GM23338 (cell line): ENCODE measurements at regions not wholly inside any gene's neighbourhood (a gene's known extent, or its start where the extent isn't known, plus 50 kb on each side); places are given as distances from the start of the nearest gene placed in this dataset.

Source experiments
- ATAC-seq: fragments of 200-7000 bp; cut with Tn5 transposase; 3 replicates; pipeline ENCODE4 v1.9.1; 2020
- DNase-seq: peaks from one replicate; pipeline ENCODE4 v3.0.0-alpha.2; 2015; ENCODE audit warnings: low spot score
- H2AFZ ChIP-seq: fragments of 200-600 bp; sonication (generic); 2 replicates; pipeline ENCODE4 v1.8.0; 2016; ENCODE audit warnings: antibody characterized with exemption, mild to moderate bottlenecking, moderate library complexity
- H3F3A ChIP-seq: fragments of 200-600 bp; sonication (generic); replicated peaks from 2 replicates; pipeline ENCODE4 v1.8.0; 2017; ENCODE audit warnings: antibody characterized with exemption, mixed run types, low read depth
- H3K27ac ChIP-seq: fragments of 200-600 bp; sonication (generic); 2 replicates; pipeline ENCODE4 v1.6.1; 2016; ENCODE audit warnings: low read depth
- H3K27me3 ChIP-seq: fragments of 200-600 bp; sonication (generic); 2 replicates; pipeline ENCODE4 v1.8.0; 2016; ENCODE audit warnings: mild to moderate bottlenecking, mixed run types, moderate library complexity; ENCODE audit not compliant: insufficient read depth
- H3K36me3 ChIP-seq: fragments of 200-600 bp; sonication (generic); 2 replicates; pipeline ENCODE4 v1.8.0; 2016; ENCODE audit warnings: mild to moderate bottlenecking; ENCODE audit not compliant: insufficient read depth
- H3K4me1 ChIP-seq: fragments of 200-600 bp; sonication (generic); 2 replicates; pipeline ENCODE4 v1.8.0; 2016; ENCODE audit warnings: mild to moderate bottlenecking, moderate library complexity; ENCODE audit not compliant: insufficient read depth
- H3K4me2 ChIP-seq: fragments of 200-600 bp; sonication (generic); 2 replicates; pipeline ENCODE4 v1.7.1; 2017; ENCODE audit warnings: mixed run types
- H3K4me3 ChIP-seq: fragments of 200-600 bp; sonication (generic); 2 replicates; pipeline ENCODE4 v1.6.1; 2016; ENCODE audit warnings: mixed run types
- H3K79me2 ChIP-seq: fragments of 200-600 bp; sonication (generic); replicated peaks from 2 replicates; pipeline ENCODE4 v1.8.0; 2017; ENCODE audit warnings: mild to moderate bottlenecking; ENCODE audit not compliant: insufficient read depth
- H3K9me2 ChIP-seq: fragments of 200-600 bp; sonication (generic); 2 replicates; pipeline ENCODE4 v1.8.0; 2017; ENCODE audit not compliant: insufficient read depth
- H4K20me1 ChIP-seq: fragments of 200-600 bp; sonication (generic); replicated peaks from 2 replicates; pipeline ENCODE4 v1.8.0; 2017; ENCODE audit warnings: mild to moderate bottlenecking; ENCODE audit not compliant: insufficient read depth
- H3K27ac Mint-ChIP-seq: 2 replicates; pipeline ENCODE4 v1.8.0; 2020; ENCODE audit warnings: inconsistent platforms, mild to moderate bottlenecking, moderate library complexity, mixed read lengths
- H3K27me3 Mint-ChIP-seq: 3 replicates; pipeline ENCODE4 v1.8.0; 2022; ENCODE audit warnings: low read depth, mild to moderate bottlenecking, moderate library complexity, mixed read lengths, inconsistent platforms; ENCODE audit not compliant: insufficient read depth, poor library complexity
- H3K36me3 Mint-ChIP-seq: 3 replicates; pipeline ENCODE4 v1.8.0; 2021; ENCODE audit warnings: low read depth, mild to moderate bottlenecking, inconsistent platforms, moderate library complexity, mixed read lengths
- H3K4me1 Mint-ChIP-seq: 3 replicates; pipeline ENCODE4 v1.8.0; 2020; ENCODE audit warnings: mild to moderate bottlenecking, inconsistent platforms, mixed read lengths
- H3K4me3 Mint-ChIP-seq: 3 replicates; pipeline ENCODE4 v1.8.0; 2021; ENCODE audit warnings: moderate library complexity, mild to moderate bottlenecking, inconsistent platforms, mixed read lengths
- H3K9me3 Mint-ChIP-seq: 3 replicates; pipeline ENCODE4 v1.8.0; 2020; ENCODE audit warnings: moderate library complexity, mild to moderate bottlenecking, inconsistent platforms, mixed read lengths
- CREB1 ChIP-seq: fragments of 250-450 bp; sonication (Bioruptor Pico); IDR thresholded peaks from 2 replicates; pipeline ENCODE4 v1.5.0; 2020; ENCODE audit warnings: low read depth, mild to moderate bottlenecking, moderate library complexity
- EZH2 ChIP-seq: fragments of 200-600 bp; sonication (generic); IDR thresholded peaks from one replicate; pipeline ENCODE4 v1.8.0; 2017; ENCODE audit warnings: antibody characterized with exemption, mild to moderate bottlenecking, low read depth; ENCODE audit not compliant: unreplicated experiment
- EZH2phosphoT487 ChIP-seq: fragments of 200-600 bp; sonication (generic); IDR thresholded peaks from one replicate; pipeline ENCODE4 v1.8.1; 2018; ENCODE audit warnings: antibody characterized with exemption; ENCODE audit not compliant: unreplicated experiment
- JUNB ChIP-seq: IDR thresholded peaks from one replicate; pipeline ENCODE4 v1.6.1; 2016; ENCODE audit warnings: antibody characterized with exemption; ENCODE audit not compliant: unreplicated experiment
- NANOG ChIP-seq: IDR thresholded peaks from 2 replicates; pipeline ENCODE4 v1.6.1; 2016; ENCODE audit warnings: antibody characterized with exemption, borderline replicate concordance
- POLR2AphosphoS5 ChIP-seq: IDR thresholded peaks from 2 replicates; pipeline ENCODE4 v1.6.1; 2016; ENCODE audit warnings: antibody characterized with exemption, low read depth
- REST ChIP-seq: IDR thresholded peaks from one replicate; pipeline ENCODE4 v1.6.1; 2018; ENCODE audit warnings: antibody characterized with exemption; ENCODE audit not compliant: unreplicated experiment
- ZNF114 ChIP-seq: fragments of 250-450 bp; sonication (Bioruptor Pico); IDR thresholded peaks from 2 replicates; pipeline ENCODE4 v1.5.0; 2020; ENCODE audit warnings: mild to moderate bottlenecking, moderate library complexity
- ZNF331 ChIP-seq: fragments of 250-450 bp; sonication (Bioruptor Pico); IDR thresholded peaks from 2 replicates; pipeline ENCODE4 v1.5.0; 2020; ENCODE audit warnings: low read depth, mild to moderate bottlenecking, moderate library complexity

GRCh38 chr7:131961054-131961680 is 404.7 kb upstream of the PODXL start (continued):
- TF ChIP-seq REST, result no peak
- TF ChIP-seq POLR2AphosphoS5, result no peak

- Histone ChIP-seq H3K27me3 (no peaks in the 10 kb centered on the region), H3K4me1 (peaks cover 9% of the 10 kb centered on the region; the same call in 1 of the 2 replicates), H4K20me1 (no peaks in the 10 kb centered on the region), H3K9me2 (peaks cover 5% of the 10 kb centered on the region; the same call in 1 of the 2 replicates), H3K4me3 (no peak overlapping the region), H3K79me2 (no peaks in the 10 kb centered on the region), H3K36me3 (no peaks in the 10 kb centered on the region), H3K4me2 (no peak overlapping the region), H2AFZ (no peak overlapping the region), H3F3A (no peaks in the 10 kb centered on the region), H3K27ac (no peak overlapping the region)
- no peak for DNase-seq
- H3K4me1 Mint-ChIP-seq, result peaks cover 13% of the 10 kb centered on the region
- H3K4me3 Mint-ChIP-seq, result no peak overlapping the region
- peaks cover 4% of the 10 kb centered on the region for H3K27me3 Mint-ChIP-seq
- peaks cover 2% of the 10 kb centered on the region; the same call in 2 of the 3 replicates for H3K36me3 Mint-ChIP-seq
- no peaks in the 10 kb centered on the region for H3K9me3 Mint-ChIP-seq
- TF ChIP-seq CREB1 (CRISPR knock-in tag) (no peak), NANOG (no peak), EZH2 (no peak)
- no peak overlapping the region for H3K27ac Mint-ChIP-seq
- ATAC-seq, result no peak
Measured at GRCh38 chr7:131959106-131959812, 402.8 kb upstream of the PODXL start.

GRCh38 chr7:131957338-131958020 is 401.1 kb upstream of the PODXL start:
- ATAC-seq, result no peak
- no peak overlapping the region for H3K4me2 ChIP-seq
- no peak for DNase-seq
- TF ChIP-seq EZH2phosphoT487 (no peak), POLR2AphosphoS5 (no peak), CREB1 (CRISPR knock-in tag) (no peak), ZNF114 (CRISPR knock-in tag) (no peak), ZNF331 (no peak), REST (no peak), JUNB (no peak)

More at GRCh38 chr7:131957338-131958020, 401.1 kb upstream of the PODXL start:
- Mint-ChIP-seq H3K27ac (no peak overlapping the region), H3K9me3 (no peaks in the 10 kb centered on the region), H3K4me3 (no peak overlapping the region), H3K27me3 (peaks cover 4% of the 10 kb centered on the region), H3K36me3 (peaks cover 2% of the 10 kb centered on the region; the same call in 2 of the 3 replicates), H3K4me1 (peaks cover 13% of the 10 kb centered on the region)
- H3K36me3 ChIP-seq, result no peaks in the 10 kb centered on the region
- H3K4me1 ChIP-seq, result peaks cover 9% of the 10 kb centered on the region; the same call in 1 of the 2 replicates
- no peak overlapping the region for H3K27ac ChIP-seq
- H3K27me3 ChIP-seq, result no peaks in the 10 kb centered on the region
- no peaks in the 10 kb centered on the region for H3F3A ChIP-seq
- H3K79me2 ChIP-seq, result no peaks in the 10 kb centered on the region
- H3K4me3 ChIP-seq, result no peak overlapping the region
- no peaks in the 10 kb centered on the region for H4K20me1 ChIP-seq
- H3K9me2 ChIP-seq, result peaks cover 5% of the 10 kb centered on the region; the same call in 1 of the 2 replicates
- no peak overlapping the region for H2AFZ ChIP-seq
